MM.1S (cell line): ENCODE measurements at regions not wholly inside any gene's neighbourhood (a gene's known extent, or its start where the extent isn't known, plus 50 kb on each side); places are given as distances from the start of the nearest gene placed in this dataset.

Source experiments
- CTCF ChIP-seq: fragments of 300-600 bp; sonication (generic); IDR thresholded peaks from 2 replicates; pipeline ENCODE4 v1.5.1; 2016; ENCODE audit warnings: antibody characterized with exemption, low read length, mixed read lengths
- EZH2 ChIP-seq: fragments of 300-600 bp; sonication (generic); optimal IDR thresholded peaks from 2 replicates; pipeline ENCODE3; 2017; ENCODE audit warnings: low read depth, mild to moderate bottlenecking, antibody characterized with exemption, low read length, mixed read lengths

DNA sequence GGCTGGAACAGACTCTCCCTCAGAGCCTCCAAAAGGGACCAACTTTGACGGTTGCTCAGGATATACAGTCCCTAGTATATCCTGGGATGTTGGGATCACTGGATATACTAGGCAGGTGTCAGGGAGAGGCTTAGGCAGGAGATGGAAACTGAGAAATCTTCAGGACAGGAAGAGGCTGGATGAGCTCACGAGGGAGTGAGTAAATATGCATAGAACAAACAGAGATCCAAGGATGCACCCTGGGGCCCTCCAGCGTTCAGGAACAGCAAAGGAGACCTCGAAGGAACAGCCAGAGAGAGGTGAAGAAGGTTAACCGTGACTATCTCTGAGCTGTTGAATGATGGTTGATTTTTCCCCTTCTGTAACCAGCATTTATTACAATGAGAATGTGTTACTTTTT, 191.3 kb downstream of the BMP7 start:
- TF ChIP-seq CTCF (no peak), EZH2 (no peak)
